A549 (cell line): ENCODE measurements at regions not wholly inside any gene's neighbourhood (a gene's known extent, or its start where the extent isn't known, plus 50 kb on each side); places are given as distances from the start of the nearest gene placed in this dataset.

Source experiments
- ATAC-seq, 2 experiments: fragments of 200-7000 bp in 1 of 2; fragments of >200 bp in 1 of 2; cut with Nextera tagmentation in 1 of 2; cut with Tn5 transposase in 1 of 2; 3 replicates each; pipeline versions ENCODE4 v1.8.0 to v1.9.1; 2018 to 2020; ENCODE audit warnings: mild to moderate bottlenecking in 1 of 2, moderate library complexity in 1 of 2
- CTCF ChIA-PET: fragments of 300-600 bp; sonication (Branson Sonifier 250); formaldehyde crosslinking; extraction: SDS; loops from one replicate; lab custom pipeline; 2021; ENCODE audit warnings: antibody characterized with exemption, inconsistent platforms; lab: Yijun Ruan, JAX
- POLR2A ChIA-PET: fragments of 350-600 bp; formaldehyde crosslinking; extraction: SDS; loops from one replicate; lab custom pipeline; 2021; ENCODE audit warnings: antibody characterized with exemption, inconsistent platforms; lab: Yijun Ruan, JAX
- DNase-seq, 2 experiments: peaks; one replicate each; pipeline versions ENCODE4 v3.0.0 to v3.0.0-alpha.2; 2011 to 2016; ENCODE audit warnings: low read depth in 1 of 2, low spot score in 1 of 2
- FAIRE-seq: peaks from 2 replicates; lab custom pipeline; 2011; peaks lifted over from hg19 to GRCh38; lab: Jason Lieb, UNC
- H3K27ac ChIP-seq, 2 experiments: fragments of >200 bp; sonication (Bioruptor Twin); formaldehyde crosslinking; 3 replicates each; pipeline ENCODE4 v1.5.1; 2016 to 2017
- H3K4me1 ChIP-seq: fragments of >200 bp; sonication (Bioruptor Twin); formaldehyde crosslinking; 3 replicates; pipeline ENCODE4 v1.6.1; 2016
- H3K4me2 ChIP-seq: fragments of >200 bp; sonication (Bioruptor Twin); formaldehyde crosslinking; 3 replicates; pipeline ENCODE4 v1.6.1; 2016
- H3K4me3 ChIP-seq: fragments of >200 bp; sonication (Bioruptor Twin); formaldehyde crosslinking; 3 replicates; pipeline ENCODE4 v1.5.1; 2016
- H3K9me3 ChIP-seq: fragments of >200 bp; sonication (Bioruptor Twin); formaldehyde crosslinking; 3 replicates; pipeline ENCODE4 v1.6.1; 2016
- CEBPB ChIP-seq, 2 experiments: fragments of >200 bp in 1 of 2; sonication (Bioruptor Twin) in 1 of 2; formaldehyde crosslinking in 1 of 2; IDR thresholded peaks; 2 replicates each; pipeline ENCODE4 v1.6.1; 2012 to 2016
- EHMT2 ChIP-seq: fragments of 200-600 bp; sonication (generic); IDR thresholded peaks from 2 replicates; pipeline ENCODE4 v1.6.1; 2016; ENCODE audit warnings: antibody characterized with exemption, low read depth, mild to moderate bottlenecking, moderate library complexity
- EP300 ChIP-seq, 2 experiments: fragments of >200 bp; sonication (Bioruptor Twin); formaldehyde crosslinking; IDR thresholded peaks; 2 replicates in 1 of 2; 3 replicates in 1 of 2; pipeline ENCODE4 v1.6.1; 2016 to 2017
- HDAC2 ChIP-seq: fragments of 200-600 bp; sonication (generic); IDR thresholded peaks from 2 replicates; pipeline ENCODE4 v1.6.1; 2016
- HES2 ChIP-seq: fragments of >200 bp; sonication (Bioruptor Twin); formaldehyde crosslinking; IDR thresholded peaks from 2 replicates; pipeline ENCODE4 v1.6.1; 2016
- HEYL ChIP-seq: fragments of 250-450 bp; sonication (Bioruptor Pico); IDR thresholded peaks from 2 replicates; pipeline ENCODE4 v1.8.0; 2021; ENCODE audit warnings: mild to moderate bottlenecking, moderate library complexity
- JUNB ChIP-seq: fragments of >200 bp; sonication (Bioruptor Twin); formaldehyde crosslinking; IDR thresholded peaks from 2 replicates; pipeline ENCODE4 v1.6.1; 2016
- KDM5A ChIP-seq: fragments of 200-600 bp; sonication (generic); IDR thresholded peaks from 2 replicates; pipeline ENCODE4 v1.6.1; 2016; ENCODE audit warnings: antibody characterized with exemption, mild to moderate bottlenecking
- MAFK ChIP-seq: fragments of 450-650 bp; IDR thresholded peaks from 2 replicates; pipeline ENCODE4 v1.6.1; 2014; ENCODE audit not compliant: partially characterized antibody
- MYC ChIP-seq: IDR thresholded peaks from 2 replicates; pipeline ENCODE4 v1.6.1; 2012; ENCODE audit warnings: mild to moderate bottlenecking, inconsistent platforms, low read length, improper control_type of control experiment, borderline replicate concordance
- NFE2L2 ChIP-seq: fragments of 150-350 bp; conservative IDR thresholded peaks from 2 replicates; pipeline ENCODE4 v1.6.1; 2014; ENCODE audit warnings: low read length
- POLR2A ChIP-seq: IDR thresholded peaks from 2 replicates; pipeline ENCODE4 v1.6.1; 2012; ENCODE audit warnings: mild to moderate bottlenecking, low read length
- TP53 ChIP-seq: fragments of 250-450 bp; sonication (Bioruptor Pico); IDR thresholded peaks from 2 replicates; pipeline ENCODE4 v1.5.0; 2021; ENCODE audit warnings: mild to moderate bottlenecking, moderate library complexity
- ZC3H11A ChIP-seq: fragments of 450-650 bp; IDR thresholded peaks from 2 replicates; pipeline ENCODE4 v1.6.1; 2014; ENCODE audit warnings: antibody characterized with exemption, mild to moderate bottlenecking
- ZNF302 ChIP-seq: fragments of 250-450 bp; sonication (Bioruptor Pico); IDR thresholded peaks from 2 replicates; pipeline ENCODE4 v1.9.0; 2021; ENCODE audit warnings: inconsistent platforms, mild to moderate bottlenecking, moderate library complexity
- WGBS: methylation state at CpG from one replicate; pipeline ENCODE4 v1.1.6; 2017; ENCODE audit errors: missing lambda C conversion rate; 5-methylcytosine and 5-hydroxymethylcytosine counted together
- TF ChIP-seq, protein P1 (sequence below): fragments of 450-650 bp; IDR thresholded peaks from 2 replicates; pipeline ENCODE4 v1.6.1; 2014; ENCODE audit warnings: antibody characterized with exemption
- TF ChIP-seq, protein P2 (sequence below): fragments of 250-450 bp; sonication (Bioruptor Pico); IDR thresholded peaks from 2 replicates; pipeline ENCODE4 v1.5.0; 2021; ENCODE audit warnings: mild to moderate bottlenecking, moderate library complexity, borderline replicate concordance

GRCh38 chr20:52593654-52594053 is 378.5 kb upstream of the TSHZ2 start:
- H3K4me3 ChIP-seq, result no peak overlapping the region
- ATAC-seq (no peak), DNase-seq (no peak), FAIRE-seq (no peak)
- ChIA-PET POLR2A (no interaction called here), CTCF (no interaction called here)
- H3K9me3 ChIP-seq, result no peaks in the 10 kb centered on the region
- WGBS, result 0% methylated on average over 5 of the region's 5 CpGs
- no peaks in the 10 kb centered on the region for H3K4me1 ChIP-seq
- H3K4me2 ChIP-seq, result no peak overlapping the region
- TF ChIP-seq MAFK, result peak; percentile 50
- no peak for TF ChIP-seq ZC3H11A
- no peak overlapping the region for H3K27ac ChIP-seq

- TF ChIP-seq, protein P1, sequence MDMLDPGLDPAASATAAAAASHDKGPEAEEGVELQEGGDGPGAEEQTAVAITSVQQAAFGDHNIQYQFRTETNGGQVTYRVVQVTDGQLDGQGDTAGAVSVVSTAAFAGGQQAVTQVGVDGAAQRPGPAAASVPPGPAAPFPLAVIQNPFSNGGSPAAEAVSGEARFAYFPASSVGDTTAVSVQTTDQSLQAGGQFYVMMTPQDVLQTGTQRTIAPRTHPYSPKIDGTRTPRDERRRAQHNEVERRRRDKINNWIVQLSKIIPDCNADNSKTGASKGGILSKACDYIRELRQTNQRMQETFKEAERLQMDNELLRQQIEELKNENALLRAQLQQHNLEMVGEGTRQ, result peak; percentile 24; the same call in 1 of the 2 replicates
- no peak for TF ChIP-seq NFE2L2
- no peak for TF ChIP-seq MYC
- no peak for TF ChIP-seq CEBPB (IDR thresholded peaks at IDR 0.05)
- no peak for TF ChIP-seq ZNF302 (CRISPR knock-in tag)
- FAIRE-seq (no peak), ATAC-seq (no peak), DNase-seq (no peak)
- no peaks in the 10 kb centered on the region for H3K4me1 ChIP-seq
- H3K4me3 ChIP-seq, result no peak overlapping the region
- ChIA-PET CTCF (interaction anchor here (0.7 kb wide), 1 partner anchor 20 kb away, joined by 3 read pairs; no protein-coding TSS in a partner anchor), POLR2A (no interaction called here)
- no peaks in the 10 kb centered on the region for H3K9me3 ChIP-seq
- no peak overlapping the region for H3K27ac ChIP-seq
- no peak overlapping the region for H3K4me2 ChIP-seq
- WGBS, result 3% methylated on average over 3 of the region's 3 CpGs
These were observed 379.6 kb upstream of the TSHZ2 start for GRCh38 chr20:52592567-52592966.

DNA sequence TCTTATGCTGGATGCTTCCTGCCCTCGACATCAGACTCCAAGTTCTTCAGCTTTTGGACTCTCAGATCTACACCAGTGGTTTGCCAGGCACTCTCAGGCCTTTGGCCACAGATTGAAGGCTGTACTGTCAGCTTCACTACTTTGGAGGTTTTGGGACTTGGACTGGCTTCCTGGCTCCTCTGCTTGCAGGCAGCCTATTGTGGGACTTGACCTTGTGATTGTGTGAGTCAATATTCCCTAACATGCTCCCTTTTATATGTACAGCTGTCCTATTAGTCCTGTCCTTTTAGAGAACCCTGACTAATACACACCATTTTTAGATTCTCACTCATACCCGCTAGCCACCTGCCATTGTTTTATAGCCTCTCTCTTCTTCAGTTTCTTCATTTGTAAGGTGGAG is 382.1 kb upstream of the TSHZ2 start:
- DNase-seq (no peak), FAIRE-seq (no peak), ATAC-seq (no peak)
- Histone ChIP-seq H3K4me2 (no peak overlapping the region), H3K4me1 (no peaks in the 10 kb centered on the region), H3K4me3 (no peak overlapping the region), H3K27ac (no peak overlapping the region), H3K9me3 (no peaks in the 10 kb centered on the region)
- WGBS, result 12% methylated on average over 2 of the region's 2 CpGs
- ChIA-PET POLR2A (no interaction called here), CTCF (no interaction called here)
- TF ChIP-seq EP300 (IDR thresholded peaks at IDR 0.05) (no peak), TP53 (no peak), HEYL (CRISPR knock-in tag) (no peak), ZC3H11A (no peak)

DNA sequence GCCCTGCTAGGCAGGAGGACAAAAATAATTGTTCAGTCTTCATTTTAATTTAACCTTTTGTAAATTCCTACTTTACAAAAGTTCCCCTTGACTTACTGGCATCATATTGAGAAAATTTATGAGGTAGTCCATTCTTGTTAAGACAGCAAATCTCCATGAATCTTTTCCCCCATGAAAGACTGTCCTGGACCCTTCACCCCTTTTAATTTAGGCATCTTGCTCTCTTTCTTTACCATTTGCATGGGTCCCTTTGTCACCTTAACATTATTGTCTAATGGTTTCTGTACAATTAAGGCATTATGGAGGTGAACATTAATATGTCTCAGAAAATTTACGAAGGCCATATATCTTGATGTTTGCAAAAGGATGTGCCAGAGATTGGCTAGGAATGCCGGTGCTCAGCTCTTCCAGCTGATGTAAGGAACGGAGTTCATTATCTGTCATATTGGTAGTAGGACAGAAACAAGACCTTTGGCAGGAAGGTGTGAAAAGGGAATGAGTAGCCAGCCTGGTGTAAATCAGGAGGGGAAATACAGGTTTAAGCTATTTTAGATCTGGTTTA is 382.8 kb upstream of the TSHZ2 start:
- CTCF ChIA-PET, result no interaction called here
- ATAC-seq (no peak), DNase-seq (no peak), FAIRE-seq (no peak)
- TF ChIP-seq JUNB (no peak), HDAC2 (no peak), KDM5A (no peak), ZNF302 (CRISPR knock-in tag) (no peak), EHMT2 (no peak), POLR2A (no peak), HES2 (no peak)
- TF ChIP-seq, protein P2, sequence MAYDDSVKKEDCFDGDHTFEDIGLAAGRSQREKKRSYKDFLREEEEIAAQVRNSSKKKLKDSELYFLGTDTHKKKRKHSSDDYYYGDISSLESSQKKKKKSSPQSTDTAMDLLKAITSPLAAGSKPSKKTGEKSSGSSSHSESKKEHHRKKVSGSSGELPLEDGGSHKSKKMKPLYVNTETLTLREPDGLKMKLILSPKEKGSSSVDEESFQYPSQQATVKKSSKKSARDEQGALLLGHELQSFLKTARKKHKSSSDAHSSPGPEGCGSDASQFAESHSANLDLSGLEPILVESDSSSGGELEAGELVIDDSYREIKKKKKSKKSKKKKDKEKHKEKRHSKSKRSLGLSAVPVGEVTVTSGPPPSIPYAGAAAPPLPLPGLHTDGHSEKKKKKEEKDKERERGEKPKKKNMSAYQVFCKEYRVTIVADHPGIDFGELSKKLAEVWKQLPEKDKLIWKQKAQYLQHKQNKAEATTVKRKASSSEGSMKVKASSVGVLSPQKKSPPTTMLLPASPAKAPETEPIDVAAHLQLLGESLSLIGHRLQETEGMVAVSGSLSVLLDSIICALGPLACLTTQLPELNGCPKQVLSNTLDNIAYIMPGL (CRISPR knock-in tag), result no peak
- H3K9me3 ChIP-seq, result no peaks in the 10 kb centered on the region
- 4% methylated on average over 3 of the region's 3 CpGs for WGBS
- no peak overlapping the region for H3K4me3 ChIP-seq
- no peak overlapping the region for H3K27ac ChIP-seq
- H3K4me1 ChIP-seq, result no peaks in the 10 kb centered on the region
- no peak overlapping the region for H3K4me2 ChIP-seq
- POLR2A ChIA-PET, result no interaction called here
